Lower leg skin (tissue), 4 donors: ENCODE measurements at regions not wholly inside any gene's neighbourhood (a gene's known extent, or its start where the extent isn't known, plus 50 kb on each side); places are given as distances from the start of the nearest gene placed in this dataset.

Experiments used
- DNase-seq, 2 donors: peaks; one replicate each; pipeline ENCODE4 v3.0.0-alpha.2; 2019; ENCODE audit warnings: low spot score in 2 of 2
- H3K4me3 ChIP-seq: fragments of 200-600 bp; sonication (generic); 2 replicates; pipeline ENCODE4 v1.5.1; 2017; ENCODE audit warnings: mild to moderate bottlenecking, low read depth; ENCODE audit not compliant: poor library complexity, severe bottlenecking
- CTCF ChIP-seq, 3 donors: fragments of 450-650 bp; IDR thresholded peaks; one replicate each; pipeline ENCODE4 v1.5.1; 2016; ENCODE audit warnings: antibody characterized with exemption in 3 of 3, mild to moderate bottlenecking in 3 of 3, moderate library complexity in 2 of 3
- POLR2A ChIP-seq, 2 donors: fragments of 450-650 bp; IDR thresholded peaks; one replicate each; pipeline ENCODE4 v1.6.1; 2016 to 2017; ENCODE audit warnings: antibody characterized with exemption in 2 of 2, mild to moderate bottlenecking in 1 of 2, moderate library complexity in 1 of 2
- WGBS, 2 donors: methylation state at CpG; one replicate each; pipeline ENCODE4 v1.1.5; 2018; 5-methylcytosine and 5-hydroxymethylcytosine counted together
- intact Hi-C: fragments of 100-400 bp; cut with DNase I; formaldehyde crosslinking; loops from one replicate; pipeline ENCODE4 v1.15.0; 2023; ENCODE audit warnings: low total_unique reads

DNA sequence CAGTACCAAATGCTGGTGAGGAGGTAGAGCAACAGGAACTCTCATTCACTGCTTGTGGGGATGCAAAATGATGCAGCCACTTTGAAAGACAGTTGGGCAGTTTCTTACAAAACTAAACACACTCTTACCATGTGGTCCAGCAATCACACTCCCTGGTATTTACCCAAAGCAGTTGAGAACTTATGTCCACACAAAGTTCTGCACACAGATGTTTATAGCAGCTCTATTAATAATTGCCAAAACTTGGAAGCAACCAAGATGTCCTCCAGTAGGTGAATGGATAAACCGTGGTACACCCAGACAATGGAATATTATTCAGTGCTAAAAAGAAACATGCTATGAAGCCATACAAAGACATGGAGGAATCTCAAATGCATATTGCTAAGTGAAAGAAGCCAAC, 139.1 kb upstream of the SLC6A11 start:
- no peak for DNase-seq
- no peak overlapping the region for H3K4me3 ChIP-seq
- TF ChIP-seq CTCF (IDR thresholded peaks at IDR 0.05): no peak
- TF ChIP-seq POLR2A (IDR thresholded peaks at IDR 0.05): no peak
- 80 to 86% methylated on average over 1 of the region's 1 CpG for WGBS, 2 donors
- intact Hi-C loops: no loop called here

DNA sequence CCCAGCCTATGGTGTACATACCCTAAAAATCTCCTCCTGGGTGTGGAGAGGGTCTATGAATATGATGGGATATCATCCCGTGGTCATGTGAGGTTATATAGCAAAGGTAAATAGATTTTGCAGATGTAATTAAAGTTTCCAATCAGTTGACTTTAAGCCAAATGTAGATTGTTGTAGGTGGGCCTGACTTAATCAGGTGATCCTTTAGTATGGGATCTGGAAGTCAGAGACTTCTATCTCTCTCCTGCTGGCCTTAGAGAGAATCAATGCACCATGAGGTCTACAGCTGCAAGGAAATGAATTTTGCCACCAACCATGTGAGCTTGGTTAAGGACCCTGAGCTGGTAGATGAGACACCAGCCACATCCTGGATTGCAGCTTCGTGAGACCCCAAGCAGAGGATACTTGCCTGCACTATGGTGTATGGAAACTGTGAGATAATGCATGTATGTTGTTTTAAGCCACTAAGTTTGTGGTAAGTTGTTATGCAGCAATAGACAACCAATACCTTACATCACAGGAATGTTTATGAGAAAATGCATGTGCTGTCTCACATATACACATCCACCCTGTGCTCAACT, 137.1 kb upstream of the SLC6A11 start:
- peak in 1 of 2 donors; percentile 5 for DNase-seq
- WGBS, 2 donors: 52 to 63% methylated on average over 2 of the region's 2 CpGs
- intact Hi-C loops: no loop called here

DNA sequence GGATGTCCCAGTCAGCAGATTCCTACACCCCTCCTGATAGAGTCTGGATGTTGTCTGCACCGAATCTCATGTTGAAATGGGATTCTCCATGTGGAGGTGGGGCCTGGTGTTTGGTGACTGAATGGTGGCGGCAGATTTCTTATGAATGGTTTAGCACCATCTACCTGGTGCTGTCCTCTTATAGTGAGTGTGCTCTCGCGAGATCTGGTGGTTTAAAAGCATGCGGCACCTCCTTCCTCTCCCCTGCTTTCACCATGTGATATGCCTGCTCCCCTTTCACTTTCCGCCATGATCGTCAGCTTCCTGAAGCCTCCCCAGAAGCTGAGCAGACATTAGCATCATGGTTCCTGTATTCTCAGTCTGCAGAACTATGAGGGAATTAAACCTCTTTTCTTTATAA, 135.2 kb upstream of the SLC6A11 start:
- no peak for TF ChIP-seq CTCF (IDR thresholded peaks at IDR 0.05)
- TF ChIP-seq POLR2A (IDR thresholded peaks at IDR 0.05): no peak
- WGBS, 2 donors: 87% methylated on average over 7 of the region's 7 CpGs
- H3K4me3 ChIP-seq: no peak overlapping the region
- DNase-seq: peak in 1 of 2 donors; percentile 36
- intact Hi-C loops: no loop called here

More for the DNA sequence above, 137.1 kb upstream of the SLC6A11 start:
- TF ChIP-seq POLR2A (IDR thresholded peaks at IDR 0.05): no peak
- TF ChIP-seq CTCF (IDR thresholded peaks at IDR 0.05): no peak
- no peak overlapping the region for H3K4me3 ChIP-seq

DNA sequence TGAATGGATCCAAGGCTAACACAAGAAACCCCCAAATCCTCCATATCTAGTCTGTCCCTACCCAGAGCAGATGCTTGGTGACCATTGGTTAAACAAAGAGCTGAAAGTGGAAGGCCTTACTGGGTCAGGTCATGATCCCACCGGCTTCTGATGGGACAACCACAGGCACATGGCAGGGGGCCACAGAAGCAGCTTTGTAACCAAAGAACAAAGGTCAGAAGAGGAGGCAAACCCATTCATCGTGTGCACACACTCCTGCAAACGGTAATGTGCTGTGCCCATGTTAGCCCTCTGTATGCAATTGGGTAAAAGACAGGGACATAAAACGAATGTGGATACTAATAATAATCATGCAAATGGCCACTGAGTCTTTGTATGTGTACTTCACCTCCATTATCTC, 133.3 kb upstream of the SLC6A11 start:
- WGBS, 2 donors: 79 to 80% methylated on average over 4 of the region's 4 CpGs
- DNase-seq: peak in 1 of 2 donors; percentile 15

DNA sequence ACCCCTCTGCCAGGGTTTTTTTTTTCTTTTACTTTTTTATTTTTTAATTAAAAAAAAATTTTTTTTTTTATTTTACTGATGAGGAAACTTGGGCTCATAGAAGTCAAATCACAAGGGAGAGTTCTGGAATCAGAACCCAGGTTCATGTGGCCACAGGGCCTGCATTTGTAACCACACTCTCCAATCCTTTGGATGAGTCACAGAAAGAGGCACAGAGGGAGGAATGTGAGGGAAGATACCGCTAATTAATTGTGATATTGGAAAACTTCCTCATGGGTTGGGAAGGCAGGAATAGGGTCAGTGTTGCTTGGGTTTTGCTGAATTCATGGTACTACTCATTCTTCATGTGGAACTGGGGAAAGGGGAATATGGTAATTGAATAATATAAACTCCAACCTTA, 132.9 kb upstream of the SLC6A11 start:
- TF ChIP-seq POLR2A (IDR thresholded peaks at IDR 0.05) (no peak), CTCF (IDR thresholded peaks at IDR 0.05) (no peak)
- intact Hi-C loops: no loop called here
- WGBS, 2 donors: 27 to 33% methylated on average over 1 of the region's 1 CpG
- no peak overlapping the region for H3K4me3 ChIP-seq
- DNase-seq: no peak

More for the DNA sequence above, 133.3 kb upstream of the SLC6A11 start:
- no peak overlapping the region for H3K4me3 ChIP-seq
- TF ChIP-seq CTCF (IDR thresholded peaks at IDR 0.05) (no peak), POLR2A (IDR thresholded peaks at IDR 0.05) (no peak)
- intact Hi-C loops: no loop called here

- no peak for DNase-seq
- intact Hi-C loops: no loop called here
- TF ChIP-seq CTCF (IDR thresholded peaks at IDR 0.05): no peak
- TF ChIP-seq POLR2A (IDR thresholded peaks at IDR 0.05): no peak
- H3K4me3 ChIP-seq: no peak overlapping the region
- 44 to 45% methylated on average over 1 of the region's 1 CpG for WGBS, 2 donors
Observed at GRCh38 chr3:10688126-10688525, 127.9 kb upstream of the SLC6A11 start.
